DMS79 (cell line): ENCODE measurements at regions not wholly inside any gene's neighbourhood (a gene's known extent, or its start where the extent isn't known, plus 50 kb on each side); places are given as distances from the start of the nearest gene placed in this dataset.
A peak's percentile ranks its signal among the peaks of the same experiment; 100 is the strongest.
"Not testable (repeated sequence)": the region's sequence is repeated elsewhere in the genome, so short reads cannot be mapped to it uniquely, and the experiment has no call there.

Source experiments
- DNase-seq: peaks from one replicate; lab custom pipeline; 2025; lab: John Stamatoyannopoulos, UW

- DNase-seq: no peak
These were observed 258.6 kb downstream of the TLE1 start for GRCh38 chr9:81430727-81431126.

GRCh38 chr9:81427870-81428269, 261.5 kb downstream of the TLE1 start:
- no peak for DNase-seq

GRCh38 chr9:81424431-81424830, 264.9 kb downstream of the TLE1 start:
- no peak for DNase-seq

GRCh38 chr9:81423589-81424326, 265.6 kb downstream of the TLE1 start:
- no peak for DNase-seq

DNA sequence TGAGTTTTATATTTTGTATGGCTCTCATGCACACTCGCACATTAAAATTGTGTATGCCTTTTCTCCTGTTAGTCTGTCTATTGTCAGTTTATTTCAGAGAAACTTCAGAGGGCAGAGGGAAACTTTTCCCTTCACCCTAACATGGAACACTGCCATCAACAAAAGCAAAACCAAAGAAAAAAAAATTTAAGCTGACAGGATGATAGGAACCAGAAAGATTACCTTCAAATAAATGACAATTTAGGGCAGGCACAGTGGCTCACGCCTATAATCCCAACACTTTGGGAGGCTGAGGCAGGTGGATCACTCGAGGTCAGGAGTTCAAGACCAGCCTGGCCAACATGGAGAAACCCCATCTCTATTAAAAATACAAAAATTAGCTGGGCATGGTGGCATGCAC, 268.3 kb downstream of the TLE1 start:
- not testable (repeated sequence) for DNase-seq

GRCh38 chr9:81420024-81420423, 269.3 kb downstream of the TLE1 start:
- DNase-seq: no peak

GRCh38 chr9:81417941-81418340, 271.4 kb downstream of the TLE1 start:
- DNase-seq: no peak

- DNase-seq: no peak
These were observed 272.1 kb downstream of the TLE1 start for GRCh38 chr9:81417299-81417675.

GRCh38 chr9:81416476-81417298, 272.7 kb downstream of the TLE1 start:
- peak; percentile 79 for DNase-seq

GRCh38 chr9:81414836-81415235, 274.5 kb downstream of the TLE1 start:
- no peak for DNase-seq

- DNase-seq: peak; percentile 3
These were observed 277.4 kb downstream of the TLE1 start for GRCh38 chr9:81411961-81412360.

GRCh38 chr9:81410201-81410600, 279.1 kb downstream of the TLE1 start:
- DNase-seq: no peak

GRCh38 chr9:81408951-81409350, 280.4 kb downstream of the TLE1 start:
- no peak for DNase-seq

DNA sequence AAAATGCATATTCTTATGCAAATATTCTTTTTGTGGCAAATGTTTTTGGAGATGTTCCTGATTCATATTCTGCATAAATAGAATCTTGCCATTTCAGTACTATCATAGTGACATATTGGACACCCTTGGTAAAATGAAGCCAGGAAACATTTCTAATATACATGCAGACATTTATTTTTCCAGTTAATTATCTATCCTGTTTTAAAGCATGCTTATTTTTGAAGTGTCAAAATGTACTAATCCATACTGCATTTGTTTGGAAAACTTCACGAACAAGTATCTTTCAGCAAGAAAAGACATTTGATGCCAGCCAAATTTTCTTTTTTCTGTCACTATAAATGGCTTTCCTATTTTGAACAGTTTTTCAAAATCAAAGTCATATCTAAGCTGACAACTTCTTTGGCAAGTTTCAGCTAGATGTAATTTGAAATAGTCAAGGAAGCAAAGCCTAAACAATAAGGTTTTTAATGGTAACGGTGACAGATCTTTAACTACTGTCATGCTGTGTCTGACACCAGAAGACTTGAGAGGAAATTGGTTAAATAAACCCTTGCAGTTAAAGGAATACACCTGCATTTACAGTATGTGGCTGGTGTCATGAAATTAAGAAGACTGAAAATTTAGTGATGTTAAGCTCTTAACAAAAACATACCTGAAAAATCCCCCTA, 284.3 kb downstream of the TLE1 start:
- no peak for DNase-seq

GRCh38 chr9:81397481-81398381, 291.6 kb downstream of the TLE1 start:
- no peak for DNase-seq

- DNase-seq: no peak
These were observed 292.8 kb downstream of the TLE1 start for GRCh38 chr9:81396528-81396927.

DNA sequence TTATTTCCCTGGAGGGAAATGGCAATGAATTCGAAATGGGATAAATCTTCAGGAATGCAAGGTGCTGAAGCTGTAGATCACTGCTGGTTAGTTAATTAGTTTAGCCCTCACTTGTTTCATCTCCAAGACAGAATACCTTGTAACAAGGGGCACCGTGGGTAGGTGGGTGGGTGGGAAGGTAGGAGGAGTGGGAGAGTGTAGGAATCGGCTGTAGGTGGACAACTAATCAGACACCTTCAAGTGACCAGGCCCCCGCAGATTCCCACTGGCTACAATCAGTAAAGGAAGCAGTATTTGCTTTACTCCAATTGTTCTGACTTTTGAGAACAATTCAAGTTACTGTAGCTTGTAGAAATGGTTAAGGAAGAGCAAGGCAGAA, 293.7 kb downstream of the TLE1 start:
- DNase-seq: no peak

DNA sequence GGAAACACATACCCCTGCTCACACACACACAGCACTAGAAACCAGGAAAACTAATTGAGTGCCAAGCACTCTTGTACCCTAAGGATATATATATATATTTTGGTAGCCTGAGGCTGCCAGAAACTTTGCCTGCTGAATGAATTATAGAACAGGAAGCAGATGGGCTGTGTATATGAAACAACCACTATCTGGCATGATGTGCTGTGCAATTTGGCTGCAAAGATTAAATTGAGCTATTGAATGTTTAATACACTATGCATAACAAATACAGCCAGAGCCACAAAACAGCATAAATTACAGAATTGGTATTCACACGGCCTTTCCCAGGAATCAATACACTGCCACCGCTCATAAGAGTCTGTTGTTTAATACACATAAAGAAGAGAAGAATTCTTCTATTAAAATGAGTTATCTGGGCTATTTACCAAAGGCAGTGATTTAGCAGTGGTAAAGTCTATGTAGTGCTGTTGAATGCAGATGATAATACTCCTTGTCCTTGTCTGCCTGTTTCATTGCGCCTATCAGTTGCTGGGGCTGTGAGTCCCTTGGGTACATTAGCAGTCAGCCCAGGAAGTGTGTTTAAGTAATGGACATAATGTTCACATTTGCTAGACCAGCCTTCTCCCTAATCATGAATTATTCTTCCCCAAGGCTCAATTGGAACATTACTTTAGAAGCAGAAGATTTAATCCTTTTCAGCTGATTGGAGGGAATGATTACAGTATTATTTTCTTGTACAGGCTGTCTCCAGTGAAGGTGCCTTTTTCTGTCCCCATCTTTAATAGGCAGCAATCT, 294.3 kb downstream of the TLE1 start:
- DNase-seq: no peak

GRCh38 chr9:81393985-81394811, 295.1 kb downstream of the TLE1 start:
- DNase-seq: no peak

GRCh38 chr9:81391457-81391825, 297.9 kb downstream of the TLE1 start:
- DNase-seq: no peak
